ENCODE measurements at regions not wholly inside any gene's neighbourhood (a gene's known extent, or its start where the extent isn't known, plus 50 kb on each side); places are given as distances from the start of the nearest gene placed in this dataset.
A peak's percentile ranks its signal among the peaks of the same experiment; 100 is the strongest.

GRCh38 chr2:64766841-64767669, 113.3 kb upstream of the SERTAD2 start:
- Histone ChIP-seq H3K27ac (ENCODE audit: low read depth in 1 of 2, low read length in 1 of 2) (peak overlapping the region; percentile 98 to 100), H3K9me3 (ENCODE audit: control insufficient read depth in 4 of 4, insufficient read depth in 3 of 4, low read length in 3 of 4) (no peaks in the 10 kb centered on the region), H3K27me3 (ENCODE audit: control insufficient read depth in 3 of 3, insufficient read depth in 3 of 3, low read length in 2 of 3) (no peaks in the 10 kb centered on the region), H3K9ac (ENCODE audit: insufficient read depth in 1 of 2, low read length in 2 of 2) (peak overlapping the region; percentile 47 to 99), H3K4me1 (ENCODE audit: control insufficient read depth in 5 of 5, insufficient read depth in 5 of 5, low read length in 5 of 5) (peaks cover 0 to 12% (median 10%) of the 10 kb centered on the region in 5 donors), H3K4me3 (no peak overlapping the region), H3K36me3 (ENCODE audit: control insufficient read depth in 4 of 4, insufficient read depth in 4 of 4, low read length in 4 of 4) (no peaks in the 10 kb centered on the region)
- 3 to 5% methylated on average over 13 of the region's 13 CpGs for WGBS, 2 donors
- ATAC-seq (ENCODE audit: insufficient read depth, low FRiP score) (no peak), DNase-seq (peak in 2 of 3 donors; percentile 71 to 83)
- no peak for TF ChIP-seq CTCF (IDR thresholded peaks at IDR 0.05; ENCODE audit: control extremely low read depth, extremely low read depth)

GRCh38 chr2:64767670-64768468, 114.2 kb upstream of the SERTAD2 start:
- WGBS, 2 donors = 1% methylated on average over 59 to 66 of the region's 66 CpGs
- Histone ChIP-seq H3K27me3 (ENCODE audit: control insufficient read depth in 3 of 3, insufficient read depth in 3 of 3, low read length in 2 of 3) (no peaks in the 10 kb centered on the region), H3K9me3 (ENCODE audit: control insufficient read depth in 4 of 4, insufficient read depth in 3 of 4, low read length in 3 of 4) (no peaks in the 10 kb centered on the region), H3K4me1 (ENCODE audit: control insufficient read depth in 5 of 5, insufficient read depth in 5 of 5, low read length in 5 of 5) (peaks cover 0 to 12% (median 10%) of the 10 kb centered on the region in 5 donors), H3K9ac (ENCODE audit: insufficient read depth in 1 of 2, low read length in 2 of 2) (peak overlapping the region; percentile 47 to 99), H3K27ac (ENCODE audit: low read depth in 1 of 2, low read length in 1 of 2) (peak overlapping the region; percentile 98 to 100), H3K36me3 (ENCODE audit: control insufficient read depth in 4 of 4, insufficient read depth in 4 of 4, low read length in 4 of 4) (no peaks in the 10 kb centered on the region), H3K4me3 (peak overlapping the region; percentile 73)
- peak; percentile 96 for ATAC-seq (ENCODE audit: insufficient read depth, low FRiP score)
- no peak for TF ChIP-seq CTCF (IDR thresholded peaks at IDR 0.05; ENCODE audit: control extremely low read depth, extremely low read depth)
- peak; percentile 90 to 95 (median 93) for DNase-seq

GRCh38 chr2:64768491-64769005, 114.8 kb upstream of the SERTAD2 start:
- no peaks in the 10 kb centered on the region for H3K9me3 ChIP-seq (ENCODE audit: control insufficient read depth in 4 of 4, insufficient read depth in 3 of 4, low read length in 3 of 4)
- 33 to 34% methylated on average over 4 of the region's 4 CpGs for WGBS, 2 donors
- no peaks in the 10 kb centered on the region for H3K36me3 ChIP-seq (ENCODE audit: control insufficient read depth in 4 of 4, insufficient read depth in 4 of 4, low read length in 4 of 4)
- peak overlapping the region; percentile 47 to 99 for H3K9ac ChIP-seq (ENCODE audit: insufficient read depth in 1 of 2, low read length in 2 of 2)
- ATAC-seq (ENCODE audit: insufficient read depth, low FRiP score) (no peak), DNase-seq (no peak)
- H3K4me3 ChIP-seq = peak overlapping the region; percentile 73
- H3K27me3 ChIP-seq (ENCODE audit: control insufficient read depth in 3 of 3, insufficient read depth in 3 of 3, low read length in 2 of 3) = no peaks in the 10 kb centered on the region
- peak overlapping the region; percentile 98 to 100 for H3K27ac ChIP-seq (ENCODE audit: low read depth in 1 of 2, low read length in 1 of 2)
- peaks cover 0 to 12% (median 10%) of the 10 kb centered on the region in 5 donors for H3K4me1 ChIP-seq (ENCODE audit: control insufficient read depth in 5 of 5, insufficient read depth in 5 of 5, low read length in 5 of 5)
- TF ChIP-seq CTCF (IDR thresholded peaks at IDR 0.05; ENCODE audit: control extremely low read depth, extremely low read depth) = no peak
